Vagina (tissue), 2 donors: ENCODE measurements at regions not wholly inside any gene's neighbourhood (a gene's known extent, or its start where the extent isn't known, plus 50 kb on each side); places are given as distances from the start of the nearest gene placed in this dataset.

Experiments used
- DNase-seq, 2 donors: peaks; one replicate each; pipeline ENCODE4 v3.0.0-alpha.2; 2017; ENCODE audit errors: extremely low spot score in 2 of 2
- H3K27ac ChIP-seq: fragments of 200-600 bp; sonication (generic); one replicate; pipeline ENCODE4 v1.5.1; 2019
- H3K27me3 ChIP-seq: fragments of 200-600 bp; sonication (generic); one replicate; pipeline ENCODE4 v1.5.1; 2019
- H3K36me3 ChIP-seq, 2 donors: fragments of 200-600 bp; sonication (generic); one replicate each; pipeline ENCODE4 v1.5.1; 2017 to 2019
- H3K4me1 ChIP-seq: fragments of 200-600 bp; sonication (generic); one replicate; pipeline ENCODE4 v1.5.1; 2019
- H3K4me3 ChIP-seq, 2 donors: fragments of 200-600 bp; sonication (generic); 1 replicate in 1 of 2; 2 replicates in 1 of 2; pipeline ENCODE4 v1.5.1; 2016 to 2019
- H3K9me3 ChIP-seq: fragments of 200-600 bp; sonication (generic); one replicate; pipeline ENCODE4 v1.5.1; 2019
- POLR2A ChIP-seq, 2 donors: fragments of 450-650 bp; IDR thresholded peaks; one replicate each; pipeline ENCODE4 v1.6.1; 2017; ENCODE audit warnings: antibody characterized with exemption in 2 of 2, mild to moderate bottlenecking in 2 of 2, moderate library complexity in 2 of 2
- POLR2AphosphoS5 ChIP-seq, 2 donors: sonication (generic); formaldehyde crosslinking; IDR thresholded peaks; one replicate each; pipeline ENCODE4 v1.9.0; 2017; ENCODE audit warnings: antibody characterized with exemption in 2 of 2, mild to moderate bottlenecking in 2 of 2, low read depth in 1 of 2; ENCODE audit not compliant: insufficient read depth in 1 of 2
- intact Hi-C: fragments of 100-400 bp; cut with DNase I; formaldehyde crosslinking; loops from one replicate; pipeline ENCODE4 v1.15.1; 2023
- TF ChIP-seq, protein P1 (sequence below), 3 experiments: fragments of 450-650 bp in 2 of 3; fragments of 200-600 bp in 1 of 3; sonication (generic) in 1 of 3; IDR thresholded peaks; one replicate each; pipeline ENCODE4 v1.5.1; 2017 to 2019; ENCODE audit warnings: antibody characterized with exemption in 3 of 3, mild to moderate bottlenecking in 2 of 3, moderate library complexity in 2 of 3

DNA sequence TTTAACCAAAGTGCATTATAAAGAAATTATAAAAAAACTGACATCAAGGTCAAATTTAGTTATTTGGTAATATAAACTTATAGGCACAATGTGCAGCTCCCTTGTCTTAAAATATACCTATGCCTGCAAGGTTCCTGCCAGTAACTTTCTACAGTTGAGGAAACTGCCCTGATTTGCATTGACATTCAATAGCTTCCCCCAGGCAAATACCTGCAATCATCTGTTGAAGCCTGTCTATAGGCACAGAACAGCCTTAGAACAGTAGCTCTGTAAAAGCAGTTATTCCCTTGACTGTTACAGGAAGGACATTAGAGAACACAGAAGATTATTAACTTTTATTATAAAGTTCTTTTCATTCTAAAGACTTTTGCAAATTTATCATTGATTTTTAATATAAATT is 1239.5 kb downstream of the PCDH9 start:
- H3K4me1 ChIP-seq = no peaks in the 10 kb centered on the region
- DNase-seq = no peak
- no peak for TF ChIP-seq POLR2AphosphoS5 (IDR thresholded peaks at IDR 0.05; ENCODE audit: insufficient read depth in 1 of 2, low read depth in 1 of 2)
- TF ChIP-seq, protein P1, sequence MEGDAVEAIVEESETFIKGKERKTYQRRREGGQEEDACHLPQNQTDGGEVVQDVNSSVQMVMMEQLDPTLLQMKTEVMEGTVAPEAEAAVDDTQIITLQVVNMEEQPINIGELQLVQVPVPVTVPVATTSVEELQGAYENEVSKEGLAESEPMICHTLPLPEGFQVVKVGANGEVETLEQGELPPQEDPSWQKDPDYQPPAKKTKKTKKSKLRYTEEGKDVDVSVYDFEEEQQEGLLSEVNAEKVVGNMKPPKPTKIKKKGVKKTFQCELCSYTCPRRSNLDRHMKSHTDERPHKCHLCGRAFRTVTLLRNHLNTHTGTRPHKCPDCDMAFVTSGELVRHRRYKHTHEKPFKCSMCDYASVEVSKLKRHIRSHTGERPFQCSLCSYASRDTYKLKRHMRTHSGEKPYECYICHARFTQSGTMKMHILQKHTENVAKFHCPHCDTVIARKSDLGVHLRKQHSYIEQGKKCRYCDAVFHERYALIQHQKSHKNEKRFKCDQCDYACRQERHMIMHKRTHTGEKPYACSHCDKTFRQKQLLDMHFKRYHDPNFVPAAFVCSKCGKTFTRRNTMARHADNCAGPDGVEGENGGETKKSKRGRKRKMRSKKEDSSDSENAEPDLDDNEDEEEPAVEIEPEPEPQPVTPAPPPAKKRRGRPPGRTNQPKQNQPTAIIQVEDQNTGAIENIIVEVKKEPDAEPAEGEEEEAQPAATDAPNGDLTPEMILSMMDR (IDR thresholded peaks at IDR 0.05) = no peak
- TF ChIP-seq POLR2A (IDR thresholded peaks at IDR 0.05) = no peak
- H3K36me3 ChIP-seq = no peaks in the 10 kb centered on the region
- no peak overlapping the region for H3K27ac ChIP-seq
- intact Hi-C loops = no loop called here
- no peaks in the 10 kb centered on the region for H3K27me3 ChIP-seq
- H3K9me3 ChIP-seq = no peaks in the 10 kb centered on the region
- H3K4me3 ChIP-seq = no peak overlapping the region

DNA sequence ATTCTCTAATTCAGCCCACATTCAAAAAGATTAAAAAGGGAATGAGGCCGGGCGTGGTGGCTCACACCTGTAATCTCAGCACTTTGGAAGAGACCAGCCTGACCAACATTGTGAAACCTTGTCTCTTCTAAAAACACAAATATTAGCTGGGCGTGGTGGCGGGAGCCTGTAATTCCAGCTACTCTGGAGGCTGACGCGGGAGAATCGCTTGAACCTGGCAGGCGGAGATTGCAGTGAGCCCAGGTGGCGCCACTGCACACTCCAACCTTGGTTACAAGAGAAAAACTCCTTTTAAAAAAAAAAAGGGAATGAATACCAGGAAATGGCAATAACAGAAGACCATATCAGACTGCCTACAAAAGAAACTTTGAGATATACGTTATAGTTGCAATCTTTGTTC is 1244.5 kb downstream of the PCDH9 start:
- H3K27me3 ChIP-seq = no peaks in the 10 kb centered on the region
- no peak overlapping the region for H3K27ac ChIP-seq
- no peaks in the 10 kb centered on the region for H3K36me3 ChIP-seq
- DNase-seq = no peak
- H3K9me3 ChIP-seq = no peaks in the 10 kb centered on the region
- no peaks in the 10 kb centered on the region for H3K4me1 ChIP-seq
- TF ChIP-seq, protein P1 (IDR thresholded peaks at IDR 0.05) = no peak
- TF ChIP-seq POLR2AphosphoS5 (IDR thresholded peaks at IDR 0.05; ENCODE audit: insufficient read depth in 1 of 2, low read depth in 1 of 2) = no peak
- no peak for TF ChIP-seq POLR2A (IDR thresholded peaks at IDR 0.05)
- intact Hi-C loops = no loop called here
- H3K4me3 ChIP-seq = no peak overlapping the region

DNA sequence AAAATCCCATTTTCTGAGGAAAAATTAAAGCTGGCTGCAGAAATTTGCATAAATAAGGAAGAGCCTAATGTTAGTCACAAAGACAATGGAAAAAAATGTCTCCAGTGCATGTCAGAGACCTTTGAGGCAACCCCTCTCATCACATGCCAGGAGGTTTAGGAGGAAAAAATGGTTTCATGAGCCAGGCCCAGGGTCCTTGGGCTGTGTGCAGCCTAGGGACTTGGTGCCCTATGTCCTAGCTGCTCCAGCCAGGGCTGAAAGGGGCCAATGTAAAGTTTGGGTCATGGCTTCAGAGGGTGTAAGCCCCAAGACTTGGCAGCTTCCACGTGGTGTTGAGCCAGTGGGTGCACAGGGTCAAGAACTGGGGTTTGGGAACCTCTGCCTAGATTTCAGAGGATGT is 1252.6 kb downstream of the PCDH9 start:
- no peak for DNase-seq
- intact Hi-C loops = no loop called here
- H3K4me1 ChIP-seq = no peaks in the 10 kb centered on the region
- no peaks in the 10 kb centered on the region for H3K36me3 ChIP-seq
- H3K27me3 ChIP-seq = no peaks in the 10 kb centered on the region
- H3K27ac ChIP-seq = no peak overlapping the region
- no peaks in the 10 kb centered on the region for H3K9me3 ChIP-seq
- TF ChIP-seq, protein P1 (IDR thresholded peaks at IDR 0.05) = no peak
- no peak for TF ChIP-seq POLR2A (IDR thresholded peaks at IDR 0.05)
- TF ChIP-seq POLR2AphosphoS5 (IDR thresholded peaks at IDR 0.05; ENCODE audit: insufficient read depth in 1 of 2, low read depth in 1 of 2) = no peak
- no peak overlapping the region for H3K4me3 ChIP-seq

DNA sequence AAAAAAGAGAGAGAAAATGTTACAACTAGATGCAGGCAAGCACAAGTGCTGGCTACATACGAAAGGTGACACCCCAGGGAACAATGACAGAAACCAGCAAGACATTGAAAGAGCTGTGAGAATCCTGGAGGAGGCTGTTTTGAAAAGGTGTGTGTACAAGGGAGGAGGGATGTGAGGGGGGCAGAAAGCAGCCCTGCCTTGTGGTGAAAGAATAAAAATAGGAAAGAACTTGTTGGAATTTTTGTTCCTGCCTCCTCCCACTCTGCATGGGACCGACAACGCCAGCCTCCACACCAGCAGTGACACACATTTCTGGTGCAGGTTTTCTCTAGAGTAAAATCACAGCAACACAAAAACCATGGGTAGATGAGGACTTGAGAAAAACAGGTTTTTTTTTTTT is 1258.6 kb downstream of the PCDH9 start:
- Histone ChIP-seq H3K4me1 (no peaks in the 10 kb centered on the region), H3K27ac (no peak overlapping the region), H3K9me3 (no peaks in the 10 kb centered on the region), H3K4me3 (no peak overlapping the region), H3K27me3 (no peaks in the 10 kb centered on the region), H3K36me3 (no peaks in the 10 kb centered on the region)
- DNase-seq = no peak
- intact Hi-C loops = no loop called here
- TF ChIP-seq, protein P1 (IDR thresholded peaks at IDR 0.05) = no peak
- TF ChIP-seq POLR2AphosphoS5 (IDR thresholded peaks at IDR 0.05; ENCODE audit: insufficient read depth in 1 of 2, low read depth in 1 of 2) (no peak), POLR2A (IDR thresholded peaks at IDR 0.05) (no peak)

DNA sequence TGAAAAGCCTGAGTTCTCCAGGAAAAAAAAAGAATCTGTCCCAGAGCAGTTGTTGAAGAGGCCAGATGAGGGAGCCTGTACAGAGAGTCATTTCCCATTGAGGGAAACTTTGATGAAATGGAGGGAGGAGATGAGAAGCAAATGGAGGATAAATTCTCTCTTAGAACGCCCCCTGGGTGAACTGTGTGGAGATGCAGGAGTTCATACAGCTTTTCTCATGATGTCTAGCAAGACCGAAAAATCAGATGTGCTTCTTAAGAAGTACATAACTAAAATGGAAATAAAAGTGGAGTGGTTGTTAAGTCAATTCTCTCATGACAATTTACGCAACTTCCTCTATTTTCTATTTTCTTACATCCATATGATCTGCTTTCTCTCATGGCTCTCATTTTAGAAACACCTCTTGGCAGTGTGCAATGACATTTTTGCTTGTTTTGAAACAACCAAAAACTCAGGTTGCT is 1263.1 kb downstream of the PCDH9 start:
- Histone ChIP-seq H3K4me1 (no peaks in the 10 kb centered on the region), H3K4me3 (no peak overlapping the region), H3K27ac (no peak overlapping the region), H3K27me3 (no peaks in the 10 kb centered on the region), H3K36me3 (no peaks in the 10 kb centered on the region), H3K9me3 (no peaks in the 10 kb centered on the region)
- intact Hi-C loops = no loop called here
- TF ChIP-seq, protein P1 (IDR thresholded peaks at IDR 0.05) = no peak
- TF ChIP-seq POLR2A (IDR thresholded peaks at IDR 0.05) (no peak), POLR2AphosphoS5 (IDR thresholded peaks at IDR 0.05; ENCODE audit: insufficient read depth in 1 of 2, low read depth in 1 of 2) (no peak)
- DNase-seq = no peak
